Neural cell (in vitro differentiated cells): ENCODE measurements at regions not wholly inside any gene's neighbourhood (a gene's known extent, or its start where the extent isn't known, plus 50 kb on each side); places are given as distances from the start of the nearest gene placed in this dataset.

Experiments
- H2AFZ ChIP-seq: fragments of 200-600, 300-800 bp; sonication (generic), shearing (Covaris generic); 2 replicates; pipeline ENCODE4 v1.6.0; 2014; ENCODE audit warnings: low read depth, mild to moderate bottlenecking, antibody characterized with exemption, low read length, moderate library complexity
- H3F3A ChIP-seq: fragments of 200-600 bp; shearing (Covaris generic); 2 replicates; pipeline ENCODE4 v1.6.1; 2016; ENCODE audit warnings: mild to moderate bottlenecking, moderate library complexity, mixed read lengths, antibody characterized with exemption, low read length; ENCODE audit not compliant: insufficient read depth, poor library complexity, severe bottlenecking
- H3K27ac ChIP-seq: fragments of 200-600, 300-800 bp; sonication (generic), shearing (Covaris generic); 2 replicates; pipeline ENCODE4 v1.5.1; 2014; ENCODE audit warnings: mild to moderate bottlenecking, low read length, moderate library complexity
- H3K27me3 ChIP-seq: fragments of 300-800, 200-600 bp; sonication (generic), shearing (Covaris generic); 2 replicates; pipeline ENCODE4 v1.6.0; 2014; ENCODE audit warnings: mild to moderate bottlenecking, low read depth, low read length, moderate library complexity; ENCODE audit not compliant: insufficient read depth
- H3K36me3 ChIP-seq: fragments of 300-800, 200-600 bp; sonication (generic), shearing (Covaris generic); 2 replicates; pipeline ENCODE4 v1.5.1; 2014; ENCODE audit warnings: mild to moderate bottlenecking, antibody characterized with exemption, low read length, moderate library complexity; ENCODE audit not compliant: insufficient read depth
- H3K4me2 ChIP-seq: fragments of 300-800, 200-600 bp; sonication (generic), shearing (Covaris generic); 2 replicates; pipeline ENCODE4 v1.6.0; 2014; ENCODE audit warnings: mild to moderate bottlenecking, low read length
- H3K4me3 ChIP-seq: fragments of 300-800, 200-600 bp; sonication (generic), shearing (Covaris generic); 2 replicates; pipeline ENCODE4 v1.5.1; 2014; ENCODE audit warnings: mild to moderate bottlenecking, low read length, moderate library complexity
- H3K79me2 ChIP-seq: fragments of 200-600 bp; shearing (Covaris generic); replicated peaks from 2 replicates; pipeline ENCODE4 v1.6.0; 2014; ENCODE audit warnings: mild to moderate bottlenecking, low read length, moderate library complexity; ENCODE audit not compliant: insufficient read depth
- H3K9ac ChIP-seq: fragments of 300-800, 200-600 bp; sonication (generic), shearing (Covaris generic); 2 replicates; pipeline ENCODE4 v1.6.1; 2016; ENCODE audit warnings: mild to moderate bottlenecking, low read length, mixed read lengths
- H3K9me2 ChIP-seq: fragments of 200-600 bp; shearing (Covaris generic); 2 replicates; pipeline ENCODE4 v1.6.1; 2016; ENCODE audit warnings: mild to moderate bottlenecking, low read length, mixed read lengths; ENCODE audit not compliant: insufficient read depth
- H3K9me3 ChIP-seq: fragments of 200-600, 300-800 bp; sonication (generic), shearing (Covaris generic); 2 replicates; pipeline ENCODE4 v1.6.1; 2016; ENCODE audit warnings: mild to moderate bottlenecking, mixed run types, low read length, moderate library complexity, mixed read lengths
- H4K20me1 ChIP-seq: fragments of 200-600 bp; shearing (Covaris generic); 2 replicates; pipeline ENCODE4 v1.6.1; 2016; ENCODE audit warnings: mild to moderate bottlenecking, mixed run types; ENCODE audit not compliant: insufficient read depth
- EP300 ChIP-seq: fragments of 450-650 bp; conservative IDR thresholded peaks from 2 replicates; pipeline ENCODE4 v1.6.1; 2014; ENCODE audit warnings: antibody characterized with exemption, mild to moderate bottlenecking, moderate library complexity; ENCODE audit not compliant: poor library complexity, severe bottlenecking
- EZH2 ChIP-seq: fragments of 200-600, 300-800 bp; shearing (Covaris generic), sonication (generic); IDR thresholded peaks from 2 replicates; pipeline ENCODE4 v1.6.1; 2014; ENCODE audit warnings: antibody characterized with exemption, low read length, borderline replicate concordance, mild to moderate bottlenecking; ENCODE audit not compliant: insufficient read depth, poor library complexity, severe bottlenecking
- MXI1 ChIP-seq: fragments of 450-650 bp; conservative IDR thresholded peaks from 2 replicates; pipeline ENCODE4 v1.6.1; 2014; ENCODE audit warnings: antibody characterized with exemption, mild to moderate bottlenecking; ENCODE audit not compliant: poor library complexity, severe bottlenecking
- POLR2AphosphoS5 ChIP-seq: IDR thresholded peaks from 2 replicates; pipeline ENCODE4 v1.6.1; 2012
- RAD21 ChIP-seq: fragments of 450-650 bp; conservative IDR thresholded peaks from 2 replicates; pipeline ENCODE4 v1.6.1; 2014; ENCODE audit warnings: antibody characterized with exemption, mild to moderate bottlenecking, moderate library complexity
- SMC3 ChIP-seq: fragments of 450-650 bp; conservative IDR thresholded peaks from 2 replicates; pipeline ENCODE4 v1.6.1; 2014; ENCODE audit warnings: antibody characterized with exemption, mild to moderate bottlenecking, moderate library complexity; ENCODE audit not compliant: poor library complexity
- TAF1 ChIP-seq: IDR thresholded peaks from 2 replicates; pipeline ENCODE4 v1.6.1; 2012; ENCODE audit warnings: low read depth
- TF ChIP-seq, protein P1 (sequence below): IDR thresholded peaks from 2 replicates; pipeline ENCODE4 v1.6.1; 2012; ENCODE audit warnings: borderline replicate concordance
- TF ChIP-seq, protein P2 (sequence below): fragments of 450-650 bp; IDR thresholded peaks from 2 replicates; pipeline ENCODE4 v1.5.1; 2014; ENCODE audit warnings: antibody characterized with exemption, mild to moderate bottlenecking, moderate library complexity; ENCODE audit not compliant: poor library complexity, severe bottlenecking

DNA sequence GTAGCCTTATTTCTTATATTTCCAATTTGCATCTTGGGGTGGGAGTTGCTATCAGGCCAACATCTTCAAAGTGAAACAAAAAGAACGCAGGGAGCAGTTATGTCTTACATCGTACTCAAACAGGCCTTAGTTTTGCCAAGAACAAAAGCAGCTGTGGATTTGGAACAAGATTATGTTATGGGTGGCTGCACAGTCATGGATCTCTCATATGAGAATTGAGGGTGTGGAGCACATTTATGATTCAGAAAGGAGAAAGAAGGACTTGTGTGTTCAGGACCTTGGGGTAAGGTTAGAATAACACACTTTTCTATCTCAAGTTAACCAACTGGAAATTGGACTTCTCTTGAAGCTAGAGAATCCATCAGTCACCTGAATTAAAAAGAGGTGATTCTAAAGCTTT, 259.9 kb downstream of the FOXA2 start:
- Histone ChIP-seq H3K27me3 (peaks cover 4% of the 10 kb centered on the region), H3K9ac (no peak overlapping the region), H2AFZ (no peak overlapping the region), H3K36me3 (no peaks in the 10 kb centered on the region), H4K20me1 (no peaks in the 10 kb centered on the region), H3K9me2 (no peaks in the 10 kb centered on the region), H3K4me2 (no peak overlapping the region), H3K4me3 (no peak overlapping the region), H3F3A (no peaks in the 10 kb centered on the region), H3K79me2 (no peaks in the 10 kb centered on the region), H3K27ac (no peak overlapping the region), H3K9me3 (no peaks in the 10 kb centered on the region)
- TF ChIP-seq SMC3 = no peak
- TF ChIP-seq, protein P1, sequence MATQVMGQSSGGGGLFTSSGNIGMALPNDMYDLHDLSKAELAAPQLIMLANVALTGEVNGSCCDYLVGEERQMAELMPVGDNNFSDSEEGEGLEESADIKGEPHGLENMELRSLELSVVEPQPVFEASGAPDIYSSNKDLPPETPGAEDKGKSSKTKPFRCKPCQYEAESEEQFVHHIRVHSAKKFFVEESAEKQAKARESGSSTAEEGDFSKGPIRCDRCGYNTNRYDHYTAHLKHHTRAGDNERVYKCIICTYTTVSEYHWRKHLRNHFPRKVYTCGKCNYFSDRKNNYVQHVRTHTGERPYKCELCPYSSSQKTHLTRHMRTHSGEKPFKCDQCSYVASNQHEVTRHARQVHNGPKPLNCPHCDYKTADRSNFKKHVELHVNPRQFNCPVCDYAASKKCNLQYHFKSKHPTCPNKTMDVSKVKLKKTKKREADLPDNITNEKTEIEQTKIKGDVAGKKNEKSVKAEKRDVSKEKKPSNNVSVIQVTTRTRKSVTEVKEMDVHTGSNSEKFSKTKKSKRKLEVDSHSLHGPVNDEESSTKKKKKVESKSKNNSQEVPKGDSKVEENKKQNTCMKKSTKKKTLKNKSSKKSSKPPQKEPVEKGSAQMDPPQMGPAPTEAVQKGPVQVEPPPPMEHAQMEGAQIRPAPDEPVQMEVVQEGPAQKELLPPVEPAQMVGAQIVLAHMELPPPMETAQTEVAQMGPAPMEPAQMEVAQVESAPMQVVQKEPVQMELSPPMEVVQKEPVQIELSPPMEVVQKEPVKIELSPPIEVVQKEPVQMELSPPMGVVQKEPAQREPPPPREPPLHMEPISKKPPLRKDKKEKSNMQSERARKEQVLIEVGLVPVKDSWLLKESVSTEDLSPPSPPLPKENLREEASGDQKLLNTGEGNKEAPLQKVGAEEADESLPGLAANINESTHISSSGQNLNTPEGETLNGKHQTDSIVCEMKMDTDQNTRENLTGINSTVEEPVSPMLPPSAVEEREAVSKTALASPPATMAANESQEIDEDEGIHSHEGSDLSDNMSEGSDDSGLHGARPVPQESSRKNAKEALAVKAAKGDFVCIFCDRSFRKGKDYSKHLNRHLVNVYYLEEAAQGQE = no peak
- TF ChIP-seq, protein P2, sequence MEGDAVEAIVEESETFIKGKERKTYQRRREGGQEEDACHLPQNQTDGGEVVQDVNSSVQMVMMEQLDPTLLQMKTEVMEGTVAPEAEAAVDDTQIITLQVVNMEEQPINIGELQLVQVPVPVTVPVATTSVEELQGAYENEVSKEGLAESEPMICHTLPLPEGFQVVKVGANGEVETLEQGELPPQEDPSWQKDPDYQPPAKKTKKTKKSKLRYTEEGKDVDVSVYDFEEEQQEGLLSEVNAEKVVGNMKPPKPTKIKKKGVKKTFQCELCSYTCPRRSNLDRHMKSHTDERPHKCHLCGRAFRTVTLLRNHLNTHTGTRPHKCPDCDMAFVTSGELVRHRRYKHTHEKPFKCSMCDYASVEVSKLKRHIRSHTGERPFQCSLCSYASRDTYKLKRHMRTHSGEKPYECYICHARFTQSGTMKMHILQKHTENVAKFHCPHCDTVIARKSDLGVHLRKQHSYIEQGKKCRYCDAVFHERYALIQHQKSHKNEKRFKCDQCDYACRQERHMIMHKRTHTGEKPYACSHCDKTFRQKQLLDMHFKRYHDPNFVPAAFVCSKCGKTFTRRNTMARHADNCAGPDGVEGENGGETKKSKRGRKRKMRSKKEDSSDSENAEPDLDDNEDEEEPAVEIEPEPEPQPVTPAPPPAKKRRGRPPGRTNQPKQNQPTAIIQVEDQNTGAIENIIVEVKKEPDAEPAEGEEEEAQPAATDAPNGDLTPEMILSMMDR = no peak
- no peak for TF ChIP-seq TAF1
- no peak for TF ChIP-seq EP300
- TF ChIP-seq EZH2 = no peak

GRCh38 chr20:22322513-22322912, 261.9 kb downstream of the FOXA2 start:
- H3K9me3 ChIP-seq = no peaks in the 10 kb centered on the region

More at GRCh38 chr20:22322513-22322912, 261.9 kb downstream of the FOXA2 start:
- no peak overlapping the region for H3K27ac ChIP-seq
- H3K4me3 ChIP-seq = no peak overlapping the region
- H3K9ac ChIP-seq = no peak overlapping the region
- no peaks in the 10 kb centered on the region for H3K9me2 ChIP-seq
- H3K36me3 ChIP-seq = no peaks in the 10 kb centered on the region
- H3K27me3 ChIP-seq = peaks cover 4% of the 10 kb centered on the region
- H3F3A ChIP-seq = no peaks in the 10 kb centered on the region
- no peak overlapping the region for H3K4me2 ChIP-seq
- no peaks in the 10 kb centered on the region for H3K79me2 ChIP-seq
- H4K20me1 ChIP-seq = no peaks in the 10 kb centered on the region
- TF ChIP-seq POLR2AphosphoS5 = no peak
- no peak for TF ChIP-seq TAF1
- TF ChIP-seq, protein P2 = no peak
- TF ChIP-seq EP300 = no peak
- no peak for TF ChIP-seq MXI1
- TF ChIP-seq, protein P1 = no peak
- TF ChIP-seq EZH2 = no peak
- no peak for TF ChIP-seq RAD21
- no peak for TF ChIP-seq SMC3
- no peak overlapping the region for H2AFZ ChIP-seq
